Stimulated activated CD4-positive, alpha-beta T cell treated with anti-CD3 and anti-CD28 coated beads, Interleukin-4, amount 100 ng/mL, for 48 hours (primary cell): ENCODE measurements at regions not wholly inside any gene's neighbourhood (a gene's known extent, or its start where the extent isn't known, plus 50 kb on each side); places are given as distances from the start of the nearest gene placed in this dataset.

Source experiments
- DNase-seq, 2 donors: peaks; one replicate each; pipeline ENCODE4 v3.0.0-alpha.2; 2020; ENCODE audit warnings: low read depth in 2 of 2

DNA sequence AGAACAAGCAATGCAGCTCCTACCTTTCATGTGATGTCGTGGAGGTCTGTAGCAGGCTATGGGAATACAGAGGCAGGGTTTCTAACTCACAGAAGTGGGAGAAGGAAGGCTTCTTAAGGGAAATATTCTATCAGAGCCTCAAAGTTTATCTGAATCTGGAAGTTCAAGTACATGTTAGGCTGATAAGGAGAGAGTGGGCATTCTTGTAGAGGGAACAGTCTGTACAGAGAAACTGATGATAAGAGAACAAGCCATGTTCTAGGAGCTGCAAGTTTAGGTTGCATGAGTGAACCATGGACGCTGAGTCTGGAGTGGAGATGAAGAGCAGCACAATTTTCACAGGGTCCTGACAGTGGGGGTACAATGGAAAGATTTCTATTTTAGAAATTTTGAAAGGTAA lies 344.0 kb downstream of the CHRM3 start:
- DNase-seq, result no peak

DNA sequence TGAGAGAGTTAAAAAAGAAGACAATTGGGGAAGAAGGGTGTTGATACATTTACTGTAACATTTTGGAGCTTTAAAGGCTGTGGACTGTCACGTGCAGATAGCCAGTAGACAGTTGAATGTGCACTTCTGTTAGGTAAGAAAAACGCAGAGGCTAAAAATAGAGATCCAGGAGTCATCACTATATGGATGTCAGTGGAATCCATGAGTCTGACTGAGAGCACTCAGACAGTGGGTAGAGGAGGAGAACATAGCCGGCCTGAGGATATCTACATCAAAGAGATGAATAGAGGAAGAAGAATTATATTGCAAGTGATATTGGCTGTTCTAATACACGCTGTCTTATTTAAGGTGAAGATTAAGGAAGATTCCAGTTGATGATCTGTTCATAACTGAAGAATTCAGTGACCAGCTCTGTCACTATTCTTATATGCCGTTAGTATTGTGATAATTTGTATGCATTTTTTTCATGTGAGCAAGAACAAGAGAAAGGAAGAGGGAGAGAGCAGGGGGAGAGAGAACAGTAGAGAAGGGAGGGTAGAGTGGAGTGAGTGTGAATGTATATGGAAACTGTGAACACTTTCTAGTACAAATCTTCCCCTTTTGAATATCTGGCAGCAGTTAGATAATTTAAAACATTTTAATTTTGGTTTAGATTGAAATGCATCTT lies 344.8 kb downstream of the CHRM3 start:
- no peak for DNase-seq

DNA sequence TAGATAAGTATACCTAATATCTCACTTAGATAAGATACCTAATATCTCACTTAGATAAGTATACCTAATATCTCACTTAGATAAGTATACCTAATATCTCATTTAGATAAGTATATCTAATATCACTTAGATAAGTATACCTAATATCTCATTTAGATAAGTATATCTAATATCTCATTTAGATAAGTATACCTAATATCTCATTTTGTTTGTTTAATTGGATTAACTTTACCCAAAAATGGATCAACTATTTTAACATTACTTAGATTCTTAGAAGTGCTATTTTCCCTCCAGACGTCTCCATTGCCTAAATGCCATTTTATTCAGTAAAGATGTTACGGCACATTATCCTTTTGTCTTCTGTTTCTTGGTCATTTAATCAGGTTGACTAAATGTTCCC lies 346.4 kb downstream of the CHRM3 start:
- DNase-seq, result no peak

DNA sequence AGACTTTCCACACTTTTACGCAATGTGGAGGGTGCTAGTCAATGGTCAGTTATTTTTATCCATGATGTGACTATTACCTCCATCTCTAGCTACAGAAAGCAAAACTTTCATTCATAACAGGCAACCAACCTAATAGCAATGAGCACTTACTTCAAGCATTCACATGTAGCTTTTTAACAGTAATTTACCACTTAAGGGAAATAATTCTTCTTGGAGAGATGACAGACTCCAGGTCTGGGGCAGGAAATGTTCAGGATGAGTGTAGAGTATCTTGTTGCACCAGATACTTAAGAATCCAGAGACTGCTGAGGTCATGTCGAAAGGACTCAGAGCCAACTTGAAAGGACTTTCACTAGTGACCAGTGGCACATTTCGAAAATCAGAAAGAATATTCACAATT lies 347.6 kb downstream of the CHRM3 start:
- DNase-seq, result no peak

DNA sequence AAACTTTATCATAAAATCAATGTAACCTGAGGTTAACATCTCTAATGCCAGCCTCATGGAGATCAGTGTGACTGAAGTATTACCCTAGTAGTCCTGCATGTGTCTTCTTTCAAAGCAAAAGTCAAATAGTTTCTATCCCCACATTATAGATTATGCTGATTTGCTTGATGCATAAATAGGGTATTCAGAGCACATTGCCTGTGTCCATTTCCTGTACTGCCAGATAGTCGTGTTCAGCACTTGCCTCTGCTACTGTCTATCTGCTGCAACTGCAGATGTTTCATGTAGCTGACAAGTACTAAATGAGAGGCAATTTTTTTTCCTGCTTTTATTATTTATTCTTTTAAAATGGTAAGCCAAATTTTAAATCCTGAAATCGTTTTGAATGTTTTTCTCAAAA lies 348.7 kb downstream of the CHRM3 start:
- no peak for DNase-seq

DNA sequence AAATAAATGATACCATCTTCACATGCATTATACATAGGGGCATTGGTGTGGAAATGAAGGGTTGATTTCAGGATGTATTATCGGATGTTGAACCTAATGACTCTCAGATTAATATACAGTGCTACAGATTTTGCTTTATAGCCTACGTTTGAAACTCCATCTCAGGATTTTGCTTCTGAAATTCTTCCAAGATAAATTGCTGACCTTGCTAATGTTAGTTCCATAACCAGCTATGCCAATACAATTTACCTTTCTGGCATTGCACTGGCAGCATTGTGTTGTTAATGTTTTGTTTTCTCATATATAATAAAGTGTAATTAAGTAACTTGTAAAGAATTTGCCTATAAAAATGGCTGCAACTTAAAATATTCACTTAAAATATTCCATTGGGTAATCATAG lies 350.1 kb downstream of the CHRM3 start:
- no peak for DNase-seq

DNA sequence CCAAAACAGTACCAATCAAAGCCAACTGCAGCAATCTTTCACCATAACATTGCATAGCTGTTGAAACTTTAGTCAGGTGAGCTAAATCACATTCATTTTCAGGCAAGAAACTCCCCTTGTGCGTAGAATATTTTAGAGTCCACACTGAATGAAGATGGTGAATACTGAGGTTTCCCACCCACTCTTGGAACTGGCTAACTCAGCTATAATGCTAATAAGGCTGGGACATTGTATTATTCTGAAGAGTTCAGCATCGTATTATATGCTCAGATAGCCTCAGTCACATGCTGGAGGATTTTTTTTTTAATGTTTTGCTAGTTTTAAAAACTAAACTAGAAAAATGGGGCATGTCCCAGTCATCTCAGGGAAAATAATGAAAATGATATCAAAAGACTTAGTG lies 352.3 kb upstream of the FMN2 start:
- no peak for DNase-seq

DNA sequence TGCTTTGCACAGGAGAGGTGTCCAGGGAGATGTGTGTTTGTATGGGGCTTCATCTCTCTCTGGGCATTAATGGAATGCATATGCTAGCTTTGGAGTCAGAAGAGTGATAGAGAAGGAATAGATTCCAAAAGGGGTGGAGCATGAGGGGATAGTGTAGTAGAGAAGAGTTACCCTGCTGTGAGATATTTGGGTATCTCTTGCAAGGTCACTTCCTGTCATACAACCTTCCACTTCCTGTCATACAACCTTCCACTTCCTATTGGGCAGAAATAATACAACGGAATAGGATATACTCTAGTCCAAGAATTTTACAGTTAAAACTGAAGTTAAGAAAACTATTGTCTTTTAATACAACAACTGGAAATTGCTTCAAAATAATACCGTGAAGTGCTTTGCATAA lies 351.8 kb upstream of the FMN2 start:
- DNase-seq, result no peak

DNA sequence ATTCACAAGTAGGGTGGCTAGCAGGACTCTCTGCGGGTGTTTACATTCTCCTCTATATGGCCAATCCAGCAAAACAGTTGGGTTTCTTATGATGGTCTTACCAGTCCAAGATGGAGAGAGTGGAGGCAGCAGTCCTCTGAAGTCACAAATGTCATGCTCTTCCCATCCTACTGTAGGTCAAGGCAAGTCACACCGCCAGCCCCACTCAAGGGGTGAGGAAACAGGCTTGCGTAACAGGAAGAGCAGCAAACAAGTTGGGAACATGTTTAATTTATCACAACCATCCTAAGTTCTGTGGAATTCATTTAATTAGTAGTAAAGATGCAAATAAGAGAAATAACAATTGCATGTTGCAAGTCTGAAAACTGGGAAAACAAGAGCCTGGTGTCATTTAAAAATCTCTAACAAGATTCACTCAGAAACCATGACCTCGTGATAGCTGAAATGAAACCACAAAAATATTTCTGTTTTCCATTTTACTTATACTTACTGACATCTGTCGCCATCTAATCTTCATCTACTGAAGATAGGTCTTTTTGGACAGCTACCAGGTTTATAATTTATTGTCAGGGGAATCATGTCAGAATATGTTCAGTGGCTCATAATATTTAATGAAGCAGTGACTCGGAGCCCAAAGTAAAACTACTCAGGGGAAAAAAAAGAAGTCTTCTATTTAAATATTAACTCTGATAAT lies 349.1 kb upstream of the FMN2 start:
- DNase-seq, result no peak

DNA sequence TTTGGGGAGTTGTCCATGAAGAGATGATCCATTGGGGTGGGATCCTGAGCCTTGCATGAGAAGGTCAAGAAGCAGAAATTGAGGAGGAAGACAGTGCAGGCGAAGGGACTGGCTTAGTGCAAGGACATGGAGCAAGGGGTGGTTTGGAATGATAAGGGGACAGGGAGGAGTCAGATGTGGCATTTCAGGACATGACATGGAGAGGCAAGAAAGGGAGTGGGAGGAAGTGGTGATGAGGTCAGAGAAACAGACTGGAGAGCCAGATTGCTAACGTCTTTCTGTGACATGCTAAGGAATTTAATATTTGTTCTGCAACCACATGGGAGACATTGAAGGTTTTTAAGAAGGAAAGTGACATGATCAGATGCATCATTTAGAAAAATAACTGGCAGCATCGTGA lies 346.8 kb upstream of the FMN2 start:
- no peak for DNase-seq

DNA sequence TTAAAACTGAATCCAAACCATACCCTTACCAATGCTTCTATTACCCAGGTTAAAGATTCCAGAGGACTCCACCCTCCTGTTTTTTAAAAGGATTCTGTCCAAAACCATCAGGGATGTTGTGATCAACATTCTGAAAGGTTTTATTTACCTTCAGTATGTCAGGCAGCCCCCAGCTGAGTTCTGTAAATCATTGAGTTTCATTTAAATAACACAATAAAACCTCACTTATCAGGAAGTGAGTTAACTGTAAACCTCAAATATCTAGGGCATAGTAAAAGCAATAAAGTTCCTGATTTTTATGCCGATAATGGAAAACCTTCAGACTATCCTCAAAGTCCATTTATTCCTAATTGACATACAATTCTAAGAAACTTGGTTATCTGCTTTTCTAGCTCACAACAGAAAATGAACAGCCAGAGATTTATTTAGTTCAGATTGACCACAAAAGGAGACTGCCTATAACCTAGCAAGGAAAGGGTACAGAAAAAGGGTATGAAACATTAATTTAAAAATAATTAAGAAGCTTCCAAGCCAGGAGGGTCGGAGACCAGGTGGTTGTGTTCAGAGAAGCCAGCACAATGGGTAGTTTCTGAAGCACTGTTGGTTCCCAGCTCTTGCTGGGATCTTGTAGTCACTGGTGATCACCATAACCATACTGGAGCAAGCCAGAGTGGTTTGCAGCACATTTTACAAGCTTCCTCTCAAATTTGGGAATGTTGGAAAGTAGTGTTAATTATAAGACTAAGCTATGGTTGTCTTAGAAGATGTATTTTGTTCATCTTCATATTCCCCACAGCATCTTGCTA lies 336.4 kb upstream of the FMN2 start:
- DNase-seq, result no peak

DNA sequence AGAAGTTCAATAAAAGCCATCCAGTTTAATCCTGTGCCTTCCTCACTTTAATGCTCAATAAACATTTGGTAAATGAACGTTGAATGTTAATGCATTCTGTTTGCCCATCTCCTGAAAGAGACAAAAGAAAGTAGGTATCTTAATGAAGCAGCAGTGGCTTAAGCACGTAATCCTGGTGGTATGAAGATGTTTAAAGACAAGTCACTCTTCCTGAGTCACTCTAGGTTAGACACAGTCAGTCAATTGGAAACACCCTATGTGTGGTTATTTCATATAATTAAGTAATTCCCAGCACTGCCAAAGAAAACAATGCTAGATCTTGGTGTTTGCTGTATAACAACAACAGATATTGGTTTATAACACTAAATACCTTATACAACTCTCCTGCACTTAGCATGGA lies 334.0 kb upstream of the FMN2 start:
- DNase-seq, result no peak

DNA sequence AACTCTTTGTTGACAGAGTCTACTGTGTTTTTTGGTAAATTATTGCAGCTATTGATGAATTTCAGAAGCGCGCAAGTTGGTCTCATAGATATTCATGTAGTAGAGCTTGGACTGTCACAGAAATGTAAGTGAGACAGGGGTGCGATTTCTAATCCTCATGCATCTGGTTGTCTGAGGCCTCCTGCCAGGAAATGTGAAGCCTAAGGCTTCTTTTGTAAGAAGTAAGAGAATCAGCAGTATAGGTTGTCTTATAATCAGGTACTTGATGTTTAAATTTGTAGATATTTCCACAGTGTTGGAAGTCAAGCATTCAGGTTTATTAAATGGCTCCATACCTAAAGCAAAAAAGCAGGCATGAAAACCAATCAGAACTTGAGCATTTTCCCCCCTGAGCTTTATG lies 332.9 kb upstream of the FMN2 start:
- DNase-seq, result no peak

DNA sequence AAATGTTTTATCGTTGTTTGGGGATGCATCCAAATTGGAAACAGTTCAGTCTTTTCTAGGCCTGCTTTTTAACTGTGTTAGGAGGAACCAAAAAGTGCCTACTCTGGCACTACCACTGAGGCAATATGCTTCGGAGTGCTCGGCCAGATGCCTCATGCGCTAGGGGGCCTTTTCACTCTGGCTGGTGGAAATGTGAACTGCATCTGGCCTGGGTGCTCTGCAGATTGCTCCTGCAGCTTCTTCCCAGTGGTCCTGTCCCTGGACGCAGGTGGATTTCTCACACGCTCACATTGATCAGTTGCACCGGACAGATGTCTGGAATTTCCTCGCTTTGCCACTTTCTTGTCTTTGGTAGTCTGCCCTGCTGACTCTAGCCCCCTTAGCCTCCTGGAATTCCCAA lies 330.2 kb upstream of the FMN2 start:
- DNase-seq, result no peak

DNA sequence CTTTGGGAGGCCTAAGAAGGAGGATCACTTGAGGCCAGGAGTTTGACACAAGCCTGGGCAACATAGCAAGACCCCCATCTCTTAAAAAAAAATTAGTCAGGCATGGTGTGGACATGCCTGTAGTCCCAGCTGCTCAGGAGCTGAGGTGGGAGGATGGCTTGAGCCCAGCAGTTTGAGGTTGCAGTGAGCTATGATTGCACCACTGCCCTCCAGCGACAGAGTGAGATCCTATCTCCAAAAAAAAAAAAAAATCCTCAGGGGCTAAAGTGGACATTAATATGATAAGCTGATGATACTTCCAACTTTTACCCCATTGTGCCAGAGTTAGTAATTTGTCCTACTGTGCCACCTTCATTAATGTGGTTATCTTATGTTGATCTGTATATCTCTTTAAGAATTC lies 327.8 kb upstream of the FMN2 start:
- no peak for DNase-seq

DNA sequence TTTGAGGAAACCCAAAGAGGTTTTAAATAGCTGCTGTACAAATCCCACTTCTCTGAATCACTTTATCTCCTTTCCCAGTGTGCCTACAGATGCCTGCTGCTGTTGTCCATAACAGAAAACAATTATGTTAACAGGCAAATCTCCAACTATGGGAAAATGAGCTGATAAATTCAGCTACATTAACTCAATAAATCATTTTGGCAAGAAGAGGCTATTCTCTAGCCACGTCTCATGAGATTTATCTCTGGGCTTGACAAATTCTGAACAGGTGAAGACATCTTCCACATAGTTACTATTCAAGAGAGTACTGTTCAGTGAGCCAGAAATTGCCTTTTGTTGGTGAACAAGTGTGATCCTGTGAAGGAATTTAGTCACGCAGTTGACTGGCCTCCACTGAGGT lies 327.1 kb upstream of the FMN2 start:
- no peak for DNase-seq

DNA sequence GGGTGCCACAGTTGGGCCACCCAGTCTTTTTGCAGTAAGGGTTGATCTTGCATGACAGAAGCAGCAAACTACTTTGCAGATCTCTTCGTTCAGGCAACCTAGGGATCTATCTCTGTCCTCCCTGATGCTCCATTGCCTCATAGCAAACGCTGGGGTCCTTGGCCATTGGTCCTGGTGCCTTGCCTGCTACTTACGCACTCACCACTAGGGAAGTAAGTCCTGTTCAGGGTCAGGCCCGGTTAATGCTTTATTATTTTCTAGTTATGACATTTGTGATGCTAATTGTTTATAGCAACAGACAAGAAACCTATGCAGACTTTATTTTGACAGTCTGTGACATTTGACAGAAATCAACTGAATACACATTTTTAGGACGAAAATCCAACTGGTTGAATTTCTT lies 326.5 kb upstream of the FMN2 start:
- DNase-seq, result no peak

DNA sequence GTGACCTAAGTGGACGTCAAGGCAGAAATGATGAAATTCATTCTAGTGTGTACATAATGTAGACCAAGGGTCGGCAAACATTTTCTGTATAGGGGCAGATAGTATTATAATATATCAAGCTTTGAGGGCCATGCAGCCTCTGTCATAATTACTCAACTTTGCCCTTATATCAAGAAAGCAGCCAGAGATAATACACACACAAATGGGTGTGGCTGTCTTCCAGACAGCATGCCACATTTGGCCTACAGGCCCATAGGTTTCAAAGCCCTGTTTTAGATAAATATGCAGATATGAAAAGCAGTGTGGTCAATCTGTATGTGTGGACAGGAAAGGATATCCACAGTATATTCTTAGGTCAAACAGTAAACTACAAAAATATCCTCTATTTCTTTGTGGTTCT lies 320.1 kb upstream of the FMN2 start:
- no peak for DNase-seq

DNA sequence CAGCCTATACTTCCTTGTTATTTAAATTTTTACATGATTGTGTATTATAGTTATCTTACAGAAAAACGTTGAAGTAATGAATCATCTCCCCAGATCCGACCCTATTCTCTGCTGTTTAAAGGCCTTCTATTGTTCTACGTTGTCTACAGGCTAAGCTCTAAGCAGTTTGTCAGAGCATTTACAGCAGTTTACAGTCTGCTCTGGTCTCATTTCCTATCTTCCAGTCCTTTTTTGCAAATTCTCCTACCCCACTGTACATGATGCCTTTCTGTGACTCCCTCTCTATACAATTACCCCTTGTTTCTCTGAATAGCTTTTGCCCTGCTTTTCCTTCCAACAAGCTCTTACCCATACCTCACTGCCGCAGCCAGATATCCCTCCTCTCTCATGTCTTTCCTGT lies 319.2 kb upstream of the FMN2 start:
- DNase-seq, result no peak

DNA sequence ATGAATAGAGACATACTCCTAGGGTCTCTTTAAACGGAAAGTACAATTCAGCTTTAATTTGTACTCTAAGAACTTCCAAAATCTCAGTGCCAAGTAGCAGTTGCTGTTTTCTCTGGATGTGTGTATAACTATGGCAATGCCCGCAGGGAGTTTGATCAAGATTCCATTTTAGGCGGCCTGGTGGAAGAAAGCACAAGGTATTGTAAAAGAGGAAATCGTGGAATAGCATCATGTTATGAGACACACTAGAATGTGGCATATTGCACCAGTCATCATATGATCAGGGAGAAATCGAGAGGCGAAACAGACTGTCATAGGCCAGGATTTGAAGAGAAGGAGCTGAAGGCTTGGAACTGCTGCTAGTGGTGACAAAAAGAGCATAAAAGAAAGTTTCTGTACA lies 316.2 kb upstream of the FMN2 start:
- no peak for DNase-seq

DNA sequence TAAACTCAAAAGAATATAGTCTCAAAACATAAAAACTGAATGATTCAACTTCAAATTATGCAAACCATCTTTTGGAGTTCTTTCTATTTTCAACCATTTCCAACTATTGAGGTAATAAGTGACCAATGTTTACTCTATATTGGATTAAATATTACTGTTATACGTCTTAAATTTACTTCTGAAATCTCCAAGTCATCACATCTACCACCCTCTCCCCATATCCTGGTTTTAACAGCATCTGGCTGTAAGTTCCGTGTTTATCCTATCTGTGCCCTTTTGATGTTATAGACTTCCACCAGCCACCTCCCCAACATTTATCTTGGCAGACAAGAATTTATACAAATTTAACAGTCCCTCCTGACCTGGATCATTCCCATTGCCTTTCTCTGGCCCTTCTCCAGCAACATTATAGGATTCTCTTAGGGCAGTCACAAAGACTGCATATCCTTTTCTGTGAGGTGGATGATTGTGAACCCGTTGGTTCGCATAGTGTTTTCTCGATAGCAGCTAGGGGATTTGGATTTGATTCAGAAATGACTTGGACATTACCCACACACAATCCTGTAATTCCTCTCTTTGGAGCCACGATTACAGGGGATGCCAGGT lies 313.4 kb upstream of the FMN2 start:
- DNase-seq, result no peak

DNA sequence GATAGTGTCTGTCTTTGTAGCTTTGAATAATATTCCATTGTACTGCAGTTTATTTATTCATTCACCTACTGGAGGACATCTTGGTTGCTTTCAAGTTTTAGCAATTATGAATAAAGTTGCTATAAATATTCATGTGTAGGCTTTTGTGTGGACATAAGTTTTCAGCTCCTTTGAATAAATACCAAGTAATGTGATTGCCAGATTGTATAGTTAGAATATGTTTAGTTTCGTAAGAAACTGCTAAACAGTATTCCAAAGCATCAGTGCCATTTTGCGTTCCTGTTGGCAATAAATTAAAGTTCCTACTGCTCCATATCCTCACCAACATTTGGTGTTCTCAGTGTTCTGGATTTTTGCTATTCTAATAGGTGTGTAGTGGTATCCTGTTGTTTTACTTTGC lies 311.7 kb upstream of the FMN2 start:
- DNase-seq, result no peak

DNA sequence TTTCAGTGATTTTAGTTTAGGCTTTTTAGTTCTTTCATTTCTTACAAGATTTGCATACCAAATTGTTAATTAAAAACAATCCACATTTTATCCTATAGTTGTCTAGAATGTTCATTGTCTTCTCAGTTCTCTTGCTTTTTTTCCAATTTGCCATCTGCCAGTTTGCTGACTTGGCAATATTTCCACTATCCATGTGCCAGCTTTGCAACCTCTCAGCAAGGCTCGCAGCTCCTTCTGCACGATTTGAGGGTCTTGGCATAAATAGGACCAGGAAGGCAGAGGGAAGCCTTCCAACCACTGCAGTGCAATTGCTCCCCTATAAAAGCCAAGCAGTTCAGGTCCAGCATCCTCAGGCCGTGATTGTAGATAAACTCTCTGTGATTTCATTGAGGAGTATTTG lies 306.8 kb upstream of the FMN2 start:
- no peak for DNase-seq
